H9 (cell line): ENCODE measurements at regions not wholly inside any gene's neighbourhood (a gene's known extent, or its start where the extent isn't known, plus 50 kb on each side); places are given as distances from the start of the nearest gene placed in this dataset.

Source experiments
- DNase-seq: peaks from one replicate; pipeline ENCODE4 v3.0.0-alpha.2; 2017
- H2AFZ ChIP-seq: one replicate; pipeline ENCODE4 v1.6.1; 2013; ENCODE audit warnings: mild to moderate bottlenecking, low read length, control low read depth, moderate library complexity
- H2AK5ac ChIP-seq: 2 replicates; pipeline ENCODE4 v1.6.1; 2013; ENCODE audit warnings: low read length, control low read depth, mixed read lengths; ENCODE audit not compliant: insufficient read length
- H2BK120ac ChIP-seq: one replicate; pipeline ENCODE4 v1.6.1; 2013; ENCODE audit warnings: low read depth, mild to moderate bottlenecking, low read length, control low read depth, inconsistent platforms; ENCODE audit not compliant: poor library complexity, severe bottlenecking
- H2BK12ac ChIP-seq: 2 replicates; pipeline ENCODE4 v1.6.1; 2013; ENCODE audit warnings: low read length, control low read depth, mixed read lengths, low read depth; ENCODE audit not compliant: insufficient read length
- H2BK15ac ChIP-seq: 2 replicates; pipeline ENCODE4 v1.6.1; 2013; ENCODE audit warnings: low read depth, low read length, control low read depth
- H2BK20ac ChIP-seq: one replicate; pipeline ENCODE4 v1.6.1; 2013; ENCODE audit warnings: low read depth, mild to moderate bottlenecking, low read length, control low read depth, inconsistent platforms; ENCODE audit not compliant: poor library complexity, severe bottlenecking
- H2BK5ac ChIP-seq: 2 replicates; pipeline ENCODE4 v1.6.1; 2013; ENCODE audit warnings: low read length, control low read depth, mixed read lengths; ENCODE audit not compliant: insufficient read length
- H3K14ac ChIP-seq: 2 replicates; pipeline ENCODE4 v1.6.1; 2013; ENCODE audit warnings: low read length, control low read depth; ENCODE audit not compliant: insufficient read depth
- H3K18ac ChIP-seq: 2 replicates; pipeline ENCODE4 v1.6.1; 2013; ENCODE audit warnings: low read depth, mild to moderate bottlenecking, mixed read lengths, low read length, control low read depth; ENCODE audit not compliant: insufficient read length
- H3K23ac ChIP-seq: 2 replicates; pipeline ENCODE4 v1.6.1; 2013; ENCODE audit warnings: low read length, control low read depth, mixed read lengths, low read depth; ENCODE audit not compliant: insufficient read length
- H3K23me2 ChIP-seq: 2 replicates; pipeline ENCODE4 v1.6.1; 2013; ENCODE audit warnings: low read depth, mild to moderate bottlenecking, mixed read lengths, low read length, control low read depth; ENCODE audit not compliant: insufficient read length, poor library complexity, severe bottlenecking
- H3K27ac ChIP-seq: 2 replicates; pipeline ENCODE4 v1.5.1; 2013; ENCODE audit warnings: low read length, control low read depth, mixed read lengths, low read depth; ENCODE audit not compliant: insufficient read length
- H3K27me3 ChIP-seq: 2 replicates; pipeline ENCODE4 v1.6.1; 2013; ENCODE audit warnings: low read length, control low read depth, inconsistent platforms; ENCODE audit not compliant: insufficient read depth
- H3K4ac ChIP-seq: 2 replicates; pipeline ENCODE4 v1.6.1; 2013; ENCODE audit warnings: low read depth, mild to moderate bottlenecking, control low read depth, inconsistent platforms, low read length, moderate library complexity
- H3K4me1 ChIP-seq: 2 replicates; pipeline ENCODE4 v1.6.1; 2013; ENCODE audit warnings: low read length, control low read depth, inconsistent platforms; ENCODE audit not compliant: insufficient read depth
- H3K4me2 ChIP-seq: 2 replicates; pipeline ENCODE4 v1.6.1; 2013; ENCODE audit warnings: low read length, control low read depth, mixed read lengths; ENCODE audit not compliant: insufficient read length, insufficient read depth
- H3K56ac ChIP-seq: 2 replicates; pipeline ENCODE4 v1.6.1; 2013; ENCODE audit warnings: low read depth, mild to moderate bottlenecking, mixed read lengths, low read length, control low read depth; ENCODE audit not compliant: insufficient read length
- H3K79me1 ChIP-seq: 2 replicates; pipeline ENCODE4 v1.6.1; 2013; ENCODE audit warnings: low read depth, mild to moderate bottlenecking, moderate library complexity, low read length, control low read depth, inconsistent platforms; ENCODE audit not compliant: insufficient read depth, poor library complexity, severe bottlenecking
- H3K79me2 ChIP-seq: 2 replicates; pipeline ENCODE4 v1.6.1; 2013; ENCODE audit warnings: low read length, control low read depth, inconsistent platforms; ENCODE audit not compliant: insufficient read depth
- H3K9ac ChIP-seq: 2 replicates; pipeline ENCODE4 v1.6.1; 2013; ENCODE audit warnings: low read length, control low read depth, mixed read lengths; ENCODE audit not compliant: insufficient read length; ENCODE audit errors: extremely low read depth
- H3K9me3 ChIP-seq: one replicate; pipeline ENCODE4 v1.6.1; 2013; ENCODE audit warnings: low read depth, low read length, inconsistent platforms; ENCODE audit not compliant: control insufficient read depth
- H3T11ph ChIP-seq: one replicate; pipeline ENCODE4 v1.6.1; 2013; ENCODE audit warnings: mild to moderate bottlenecking, low read length, control low read depth, inconsistent platforms
- H4K20me1 ChIP-seq: one replicate; pipeline ENCODE4 v1.6.1; 2013; ENCODE audit not compliant: control insufficient read depth, insufficient read length, insufficient read depth
- H4K5ac ChIP-seq: 2 replicates; pipeline ENCODE4 v1.6.1; 2013; ENCODE audit warnings: low read depth, mild to moderate bottlenecking, mixed read lengths, low read length, control low read depth; ENCODE audit not compliant: insufficient read length
- H4K8ac ChIP-seq: replicated peaks from 2 replicates; pipeline ENCODE4 v1.6.1; 2013; ENCODE audit warnings: low read length, control low read depth, mixed read lengths, low read depth; ENCODE audit not compliant: insufficient read length
- H4K91ac ChIP-seq: 2 replicates; pipeline ENCODE4 v1.6.1; 2013; ENCODE audit warnings: low read depth, mild to moderate bottlenecking, moderate library complexity, mixed read lengths, low read length, control low read depth; ENCODE audit not compliant: insufficient read length
- H3K27ac Mint-ChIP-seq, 3 experiments: 2 replicates in 2 of 3; 3 replicates in 1 of 3; pipeline ENCODE4 v1.8.0; 2020 to 2021; ENCODE audit warnings: mixed read lengths in 3 of 3, mild to moderate bottlenecking in 1 of 3, moderate library complexity in 1 of 3
- H3K27me3 Mint-ChIP-seq: 2 replicates; pipeline ENCODE4 v1.8.0; 2021; ENCODE audit warnings: low read depth, mild to moderate bottlenecking, moderate library complexity, mixed read lengths
- H3K36me3 Mint-ChIP-seq, 3 experiments: 2 replicates in 2 of 3; 3 replicates in 1 of 3; pipeline ENCODE4 v1.8.0; 2020 to 2021; ENCODE audit warnings: low read depth in 3 of 3, mixed read lengths in 3 of 3; ENCODE audit not compliant: insufficient read depth in 1 of 3
- H3K4me1 Mint-ChIP-seq, 2 experiments: 2 replicates each; pipeline ENCODE4 v1.8.0; 2020; ENCODE audit warnings: mixed read lengths in 2 of 2
- H3K4me3 Mint-ChIP-seq, 2 experiments: 2 replicates in 1 of 2; 3 replicates in 1 of 2; pipeline ENCODE4 v1.8.0; 2020 to 2021; ENCODE audit warnings: mild to moderate bottlenecking in 2 of 2, mixed read lengths in 2 of 2, moderate library complexity in 1 of 2
- H3K9me3 Mint-ChIP-seq, 2 experiments: 2 replicates in 1 of 2; 3 replicates in 1 of 2; pipeline ENCODE4 v1.8.0; 2020; ENCODE audit warnings: mild to moderate bottlenecking in 2 of 2, mixed read lengths in 2 of 2, moderate library complexity in 1 of 2
- WGBS: extraction: QIAGEN DNeasy Blood & Tissue Kit; methylation state at CpG from one replicate; pipeline ENCODE4 v1.1.7; 2013; ENCODE audit warnings: missing lambda C conversion rate, low lambda C conversion rate, mixed read lengths; ENCODE audit not compliant: insufficient read length; ENCODE audit errors: extremely low coverage; 5-methylcytosine and 5-hydroxymethylcytosine counted together
- TF ChIP-seq, protein P1 (sequence below): fragments of 200-600 bp; sonication (generic); conservative IDR thresholded peaks from 3 replicates; pipeline ENCODE4 v1.8.0; 2021; ENCODE audit warnings: antibody characterized with exemption, mild to moderate bottlenecking

DNA sequence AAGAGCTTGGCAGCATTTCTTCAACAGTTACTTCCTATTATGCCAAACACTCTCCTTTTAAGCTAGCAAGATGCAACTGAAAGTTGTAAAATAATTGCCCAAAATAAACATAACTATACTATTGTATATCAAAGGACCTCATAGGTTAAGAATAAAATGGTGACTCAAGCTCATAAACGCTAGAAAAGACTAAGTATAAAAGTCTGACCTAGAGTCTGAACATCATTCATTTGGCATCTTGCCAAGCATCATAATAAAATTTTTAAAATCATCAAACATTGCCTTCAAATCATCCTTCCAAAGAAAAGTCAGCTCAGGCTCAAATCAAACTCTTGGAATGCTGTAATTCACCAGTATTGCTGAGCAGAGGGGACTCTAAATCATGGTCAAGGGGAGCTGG, 281.2 kb downstream of the QDPR start:
- no peak overlapping the region for H2AK5ac ChIP-seq
- no peak overlapping the region for H3K56ac ChIP-seq
- no peak overlapping the region for H3K27ac Mint-ChIP-seq
- no peaks in the 10 kb centered on the region for H3K4me1 ChIP-seq
- no peak overlapping the region for H3K14ac ChIP-seq
- H2BK20ac ChIP-seq: no peak overlapping the region
- no peak overlapping the region for H3K18ac ChIP-seq
- no peak for DNase-seq
- H4K91ac ChIP-seq: no peak overlapping the region
- H3K23ac ChIP-seq: no peak overlapping the region
- H3K79me2 ChIP-seq: no peaks in the 10 kb centered on the region
- H3K4me3 Mint-ChIP-seq: no peak overlapping the region
- no peaks in the 10 kb centered on the region for H3K9me3 ChIP-seq
- no peak overlapping the region for H2AFZ ChIP-seq
- no peak overlapping the region for H2BK15ac ChIP-seq
- H4K8ac ChIP-seq: no peak overlapping the region
- H3K23me2 ChIP-seq: no peaks in the 10 kb centered on the region
- no peak overlapping the region for H3K4me2 ChIP-seq
- no peak overlapping the region for H3K27ac ChIP-seq
- H3K27me3 ChIP-seq: no peaks in the 10 kb centered on the region
- H2BK5ac ChIP-seq: no peak overlapping the region
- H2BK12ac ChIP-seq: no peak overlapping the region
- no peak overlapping the region for H4K5ac ChIP-seq
- peaks cover 0 to 4% of the 10 kb centered on the region in 2 experiments; a peak in 3 of 5 replicates for H3K9me3 Mint-ChIP-seq
- TF ChIP-seq, protein P1, sequence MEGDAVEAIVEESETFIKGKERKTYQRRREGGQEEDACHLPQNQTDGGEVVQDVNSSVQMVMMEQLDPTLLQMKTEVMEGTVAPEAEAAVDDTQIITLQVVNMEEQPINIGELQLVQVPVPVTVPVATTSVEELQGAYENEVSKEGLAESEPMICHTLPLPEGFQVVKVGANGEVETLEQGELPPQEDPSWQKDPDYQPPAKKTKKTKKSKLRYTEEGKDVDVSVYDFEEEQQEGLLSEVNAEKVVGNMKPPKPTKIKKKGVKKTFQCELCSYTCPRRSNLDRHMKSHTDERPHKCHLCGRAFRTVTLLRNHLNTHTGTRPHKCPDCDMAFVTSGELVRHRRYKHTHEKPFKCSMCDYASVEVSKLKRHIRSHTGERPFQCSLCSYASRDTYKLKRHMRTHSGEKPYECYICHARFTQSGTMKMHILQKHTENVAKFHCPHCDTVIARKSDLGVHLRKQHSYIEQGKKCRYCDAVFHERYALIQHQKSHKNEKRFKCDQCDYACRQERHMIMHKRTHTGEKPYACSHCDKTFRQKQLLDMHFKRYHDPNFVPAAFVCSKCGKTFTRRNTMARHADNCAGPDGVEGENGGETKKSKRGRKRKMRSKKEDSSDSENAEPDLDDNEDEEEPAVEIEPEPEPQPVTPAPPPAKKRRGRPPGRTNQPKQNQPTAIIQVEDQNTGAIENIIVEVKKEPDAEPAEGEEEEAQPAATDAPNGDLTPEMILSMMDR: no peak
- no peak overlapping the region for H2BK120ac ChIP-seq
- no peak overlapping the region for H3K9ac ChIP-seq
- peaks cover 12% of the 10 kb centered on the region in 2 experiments for H3K4me1 Mint-ChIP-seq
- no CpG with 5 or more reads among the region's 1 CpG for WGBS
- H3K27me3 Mint-ChIP-seq: no peaks in the 10 kb centered on the region; the same call in 1 of the 2 replicates
- no peaks in the 10 kb centered on the region for H3K79me1 ChIP-seq
- H3K36me3 Mint-ChIP-seq: no peaks in the 10 kb centered on the region; a peak in 2 of 7 replicates
- H4K20me1 ChIP-seq: no peaks in the 10 kb centered on the region
- no peak overlapping the region for H3K4ac ChIP-seq
- no peak overlapping the region for H3T11ph ChIP-seq
